ENCODE measurements at regions not wholly inside any gene's neighbourhood (a gene's known extent, or its start where the extent isn't known, plus 50 kb on each side); places are given as distances from the start of the nearest gene placed in this dataset.
A peak's percentile ranks its signal among the peaks of the same experiment; 100 is the strongest.

DNA sequence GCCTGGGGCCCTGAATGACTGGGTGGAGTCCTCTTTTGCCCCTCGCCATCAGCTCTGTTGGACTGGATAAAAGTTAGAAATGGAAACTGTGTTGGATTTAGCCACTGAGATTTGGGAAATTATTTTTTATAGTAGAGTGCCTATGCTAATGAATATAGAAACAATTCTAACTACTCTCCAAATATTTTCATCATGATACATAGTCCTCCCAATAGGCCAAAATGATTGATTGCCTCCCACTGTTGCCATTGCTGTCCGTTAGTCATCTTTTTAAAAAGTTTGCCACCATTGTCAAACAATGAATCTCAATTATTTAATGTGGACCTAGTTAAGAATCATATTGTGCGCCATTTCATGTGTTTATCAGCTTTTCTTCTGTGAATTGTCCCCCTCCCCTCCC is 417.0 kb downstream of the GALR1 start:
- Histone ChIP-seq H3K4ac (ENCODE audit: low read depth in 1 of 2, low read length in 2 of 2) (no peak overlapping the region), H3K36me3 (ENCODE audit: control insufficient read depth in 1 of 2, insufficient read depth in 2 of 2, low read depth in 1 of 2, low read length in 2 of 2) (no peaks in the 10 kb centered on the region), H2BK5ac (ENCODE audit: low read depth, low read length, poor library complexity, severe bottlenecking) (no peak overlapping the region), H4K91ac (ENCODE audit: low read length) (no peak overlapping the region), H2AFZ (ENCODE audit: low read depth, low read length) (no peak overlapping the region), H3K23ac (ENCODE audit: low read length in 2 of 2) (no peak overlapping the region), H3K4me2 (ENCODE audit: low read length, poor library complexity, severe bottlenecking) (no peak overlapping the region), H3K9ac (ENCODE audit: low read length) (no peak overlapping the region), H4K8ac (ENCODE audit: low read length) (no peak overlapping the region), H3K79me1 (replicated peaks; ENCODE audit: low read length, poor library complexity, severe bottlenecking) (no peaks in the 10 kb centered on the region), H3K4me3 (ENCODE audit: insufficient read depth in 1 of 2, low read depth in 1 of 2, low read length in 2 of 2) (peak overlapping the region in 1 of 2 experiments; percentile 12), H3K4me1 (ENCODE audit: control insufficient read depth, insufficient read depth, low read depth, low read length) (no peaks in the 10 kb centered on the region), H2BK15ac (ENCODE audit: low read depth, poor library complexity, severe bottlenecking) (no peak overlapping the region), H3K27ac (ENCODE audit: low read length, poor library complexity, severe bottlenecking) (no peak overlapping the region), H2BK12ac (ENCODE audit: low read length in 2 of 2) (no peak overlapping the region), H3K9me3 (ENCODE audit: control insufficient read depth, low read length) (no peaks in the 10 kb centered on the region), H3K27me3 (ENCODE audit: control insufficient read depth in 1 of 2, insufficient read depth in 1 of 2, low read length in 2 of 2) (peaks cover 0 to 10% of the 10 kb centered on the region in 2 experiments), H3K14ac (ENCODE audit: low read length in 2 of 2) (no peak overlapping the region), H2BK120ac (ENCODE audit: low read depth, low read length) (no peak overlapping the region), H3K18ac (ENCODE audit: low read depth in 1 of 2, low read length in 2 of 2) (no peak overlapping the region), H2AK5ac (ENCODE audit: low read length, severe bottlenecking) (no peak overlapping the region)
- WGBS = 29% methylated on average over 2 of the region's 3 CpGs
- DNase-seq = no peak

DNA sequence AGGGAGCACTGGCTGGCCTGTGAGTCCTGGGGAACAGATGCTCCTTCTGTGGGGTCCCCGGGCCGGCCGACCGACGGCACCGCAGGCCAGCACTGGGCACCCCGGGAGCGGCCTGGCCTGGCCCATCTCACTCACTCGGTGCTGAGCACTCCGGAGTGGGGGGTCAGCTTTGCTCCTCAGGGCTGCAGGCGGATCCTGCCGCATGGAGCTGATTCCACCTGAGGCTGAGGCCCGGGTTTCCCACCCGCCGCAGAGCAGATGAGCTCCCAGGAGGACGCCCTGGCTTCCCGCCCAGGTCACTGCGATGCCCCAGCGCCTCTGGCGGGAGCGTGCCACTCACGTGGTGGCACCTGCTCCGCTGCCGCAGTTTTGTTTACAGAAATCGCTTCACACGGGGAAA is 418.6 kb downstream of the GALR1 start:
- Histone ChIP-seq H3K27ac (ENCODE audit: low read length, poor library complexity, severe bottlenecking) (no peak overlapping the region), H2AK5ac (ENCODE audit: low read length, severe bottlenecking) (no peak overlapping the region), H3K9ac (ENCODE audit: low read length) (no peak overlapping the region), H3K9me3 (ENCODE audit: control insufficient read depth, low read length) (no peaks in the 10 kb centered on the region), H3K79me1 (replicated peaks; ENCODE audit: low read length, poor library complexity, severe bottlenecking) (no peaks in the 10 kb centered on the region), H2BK12ac (ENCODE audit: low read length in 2 of 2) (no peak overlapping the region), H3K18ac (ENCODE audit: low read depth in 1 of 2, low read length in 2 of 2) (no peak overlapping the region), H4K91ac (ENCODE audit: low read length) (no peak overlapping the region), H3K14ac (ENCODE audit: low read length in 2 of 2) (no peak overlapping the region), H3K36me3 (ENCODE audit: control insufficient read depth in 1 of 2, insufficient read depth in 2 of 2, low read depth in 1 of 2, low read length in 2 of 2) (no peaks in the 10 kb centered on the region), H3K4me2 (ENCODE audit: low read length, poor library complexity, severe bottlenecking) (no peak overlapping the region), H3K23ac (ENCODE audit: low read length in 2 of 2) (no peak overlapping the region), H2BK15ac (ENCODE audit: low read depth, poor library complexity, severe bottlenecking) (no peak overlapping the region), H3K4me3 (ENCODE audit: insufficient read depth in 1 of 2, low read depth in 1 of 2, low read length in 2 of 2) (no peak overlapping the region), H2AFZ (ENCODE audit: low read depth, low read length) (no peak overlapping the region), H4K8ac (ENCODE audit: low read length) (no peak overlapping the region), H3K4ac (ENCODE audit: low read depth in 1 of 2, low read length in 2 of 2) (no peak overlapping the region), H3K4me1 (ENCODE audit: control insufficient read depth, insufficient read depth, low read depth, low read length) (no peaks in the 10 kb centered on the region), H2BK120ac (ENCODE audit: low read depth, low read length) (no peak overlapping the region), H2BK5ac (ENCODE audit: low read depth, low read length, poor library complexity, severe bottlenecking) (no peak overlapping the region), H3K27me3 (ENCODE audit: control insufficient read depth in 1 of 2, insufficient read depth in 1 of 2, low read length in 2 of 2) (peaks cover 0 to 10% of the 10 kb centered on the region in 2 experiments)
- DNase-seq = no peak
- 89% methylated on average over 26 of the region's 26 CpGs for WGBS

DNA sequence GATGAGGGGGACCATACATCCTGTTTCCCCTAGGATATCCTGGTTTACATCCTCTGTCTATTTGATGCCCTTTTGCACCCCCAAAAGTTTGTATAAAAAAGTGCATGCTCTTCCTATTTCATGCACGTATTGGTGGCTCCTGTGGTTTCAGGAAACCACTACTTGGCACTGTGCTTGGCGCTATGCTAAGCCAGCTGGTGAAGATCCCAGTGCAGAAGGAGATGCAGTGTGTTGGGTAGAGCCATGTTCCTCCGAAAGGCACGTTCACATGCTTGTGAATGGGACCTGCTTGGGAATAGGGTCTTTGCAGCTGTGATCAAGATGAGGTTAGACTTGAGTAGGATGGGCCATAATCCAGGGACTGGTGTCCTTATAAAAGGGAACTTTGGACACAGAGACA is 419.7 kb downstream of the GALR1 start:
- Histone ChIP-seq H3K4me1 (ENCODE audit: control insufficient read depth, insufficient read depth, low read depth, low read length) (no peaks in the 10 kb centered on the region), H3K18ac (ENCODE audit: low read depth in 1 of 2, low read length in 2 of 2) (no peak overlapping the region), H3K14ac (ENCODE audit: low read length in 2 of 2) (no peak overlapping the region), H4K91ac (ENCODE audit: low read length) (no peak overlapping the region), H2BK15ac (ENCODE audit: low read depth, poor library complexity, severe bottlenecking) (no peak overlapping the region), H3K9ac (ENCODE audit: low read length) (no peak overlapping the region), H2AK5ac (ENCODE audit: low read length, severe bottlenecking) (no peak overlapping the region), H3K27ac (ENCODE audit: low read length, poor library complexity, severe bottlenecking) (no peak overlapping the region), H2AFZ (ENCODE audit: low read depth, low read length) (no peak overlapping the region), H2BK5ac (ENCODE audit: low read depth, low read length, poor library complexity, severe bottlenecking) (no peak overlapping the region), H3K9me3 (ENCODE audit: control insufficient read depth, low read length) (no peaks in the 10 kb centered on the region), H3K23ac (ENCODE audit: low read length in 2 of 2) (no peak overlapping the region), H2BK12ac (ENCODE audit: low read length in 2 of 2) (no peak overlapping the region), H3K79me1 (replicated peaks; ENCODE audit: low read length, poor library complexity, severe bottlenecking) (no peaks in the 10 kb centered on the region), H3K27me3 (ENCODE audit: control insufficient read depth in 1 of 2, insufficient read depth in 1 of 2, low read length in 2 of 2) (peaks cover 0 to 10% of the 10 kb centered on the region in 2 experiments), H2BK120ac (ENCODE audit: low read depth, low read length) (no peak overlapping the region), H3K36me3 (ENCODE audit: control insufficient read depth in 1 of 2, insufficient read depth in 2 of 2, low read depth in 1 of 2, low read length in 2 of 2) (no peaks in the 10 kb centered on the region), H3K4me3 (ENCODE audit: insufficient read depth in 1 of 2, low read depth in 1 of 2, low read length in 2 of 2) (no peak overlapping the region), H3K4ac (ENCODE audit: low read depth in 1 of 2, low read length in 2 of 2) (no peak overlapping the region), H4K8ac (ENCODE audit: low read length) (no peak overlapping the region), H3K4me2 (ENCODE audit: low read length, poor library complexity, severe bottlenecking) (no peak overlapping the region)
- WGBS = 86% methylated on average over 4 of the region's 4 CpGs
- DNase-seq = no peak

DNA sequence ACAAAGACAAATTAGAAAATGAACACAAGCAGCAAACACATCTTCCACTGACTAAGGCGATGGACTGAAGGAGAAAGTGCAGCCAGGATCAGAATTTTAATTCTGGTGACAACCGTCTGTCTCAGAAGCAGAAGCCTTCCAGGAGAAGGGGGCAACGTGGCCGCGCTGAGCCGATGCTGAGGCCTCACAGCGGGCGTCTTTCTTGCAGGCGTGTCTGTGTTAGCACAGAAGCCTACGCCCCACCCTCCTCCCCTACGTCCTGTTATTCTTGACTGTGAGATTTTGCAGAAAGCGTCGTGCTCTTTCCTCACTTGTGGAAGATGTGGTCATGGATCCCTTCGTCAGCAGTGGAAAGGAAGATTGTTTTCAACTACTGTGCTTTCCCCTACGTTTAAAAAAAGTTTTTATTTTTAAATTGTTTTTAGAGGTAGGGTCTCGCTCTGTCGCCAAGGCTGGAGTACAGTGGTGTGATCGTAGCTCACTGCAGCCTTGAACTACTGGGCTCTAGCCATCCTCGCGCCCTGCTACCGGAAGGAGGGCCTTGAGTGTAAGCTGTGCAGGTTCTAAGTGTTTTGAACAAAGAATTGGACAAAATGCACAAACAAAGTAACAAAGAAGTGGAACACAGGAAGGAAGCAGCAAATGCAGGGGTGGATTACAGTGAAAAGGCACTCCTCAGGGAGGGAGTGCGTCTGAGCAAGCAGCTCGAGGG is 422.0 kb downstream of the GALR1 start:
- H3K36me3 ChIP-seq (ENCODE audit: control insufficient read depth in 1 of 2, insufficient read depth in 2 of 2, low read depth in 1 of 2, low read length in 2 of 2) = no peaks in the 10 kb centered on the region
- H3K18ac ChIP-seq (ENCODE audit: low read depth in 1 of 2, low read length in 2 of 2) = no peak overlapping the region
- H3K79me1 ChIP-seq (replicated peaks; ENCODE audit: low read length, poor library complexity, severe bottlenecking) = no peaks in the 10 kb centered on the region
- H3K27me3 ChIP-seq (ENCODE audit: control insufficient read depth in 1 of 2, insufficient read depth in 1 of 2, low read length in 2 of 2) = peaks cover 0 to 20% of the 10 kb centered on the region in 2 experiments
- no peak overlapping the region for H4K91ac ChIP-seq (ENCODE audit: low read length)
- DNase-seq = no peak
- no peak overlapping the region for H2BK12ac ChIP-seq (ENCODE audit: low read length in 2 of 2)
- 38% methylated on average over 18 of the region's 23 CpGs for whole genome bisulfite sequencing
- H3K4ac ChIP-seq (ENCODE audit: low read depth in 1 of 2, low read length in 2 of 2) = no peak overlapping the region
- H2BK5ac ChIP-seq (ENCODE audit: low read depth, low read length, poor library complexity, severe bottlenecking) = no peak overlapping the region
- no peaks in the 10 kb centered on the region for H3K4me1 ChIP-seq (ENCODE audit: control insufficient read depth, insufficient read depth, low read depth, low read length)
- H4K8ac ChIP-seq (ENCODE audit: low read length) = no peak overlapping the region
- no peak overlapping the region for H2AFZ ChIP-seq (ENCODE audit: low read depth, low read length)
- no peak overlapping the region for H3K23ac ChIP-seq (ENCODE audit: low read length in 2 of 2)
- H2BK120ac ChIP-seq (ENCODE audit: low read depth, low read length) = no peak overlapping the region
- H2AK5ac ChIP-seq (ENCODE audit: low read length, severe bottlenecking) = no peak overlapping the region
- H3K14ac ChIP-seq (ENCODE audit: low read length in 2 of 2) = no peak overlapping the region
- H3K4me3 ChIP-seq (ENCODE audit: insufficient read depth in 1 of 2, low read depth in 1 of 2, low read length in 2 of 2) = no peak overlapping the region
- H3K9me3 ChIP-seq (ENCODE audit: control insufficient read depth, low read length) = no peaks in the 10 kb centered on the region
- H2BK15ac ChIP-seq (ENCODE audit: low read depth, poor library complexity, severe bottlenecking) = no peak overlapping the region
- H3K9ac ChIP-seq (ENCODE audit: low read length) = no peak overlapping the region
- no peak overlapping the region for H3K4me2 ChIP-seq (ENCODE audit: low read length, poor library complexity, severe bottlenecking)
- no peak overlapping the region for H3K27ac ChIP-seq (ENCODE audit: low read length, poor library complexity, severe bottlenecking)

Data from mesenchymal stem cell (in vitro differentiated cells and primary cell).